SK-N-SH (cell line): ENCODE measurements at regions not wholly inside any gene's neighbourhood (a gene's known extent, or its start where the extent isn't known, plus 50 kb on each side); places are given as distances from the start of the nearest gene placed in this dataset.

Experiments
- CTCF ChIA-PET: fragments of 300-600, 350-600 bp; formaldehyde crosslinking; extraction: SDS; loops from one replicate; lab custom pipeline; 2021; lab: Yijun Ruan, JAX
- POLR2A ChIA-PET: fragments of 350-600 bp; sonication (Branson Sonifier 250); formaldehyde crosslinking; extraction: SDS; loops from one replicate; lab custom pipeline; 2020; ENCODE audit warnings: antibody characterized with exemption, inconsistent platforms; lab: Yijun Ruan, JAX
- DNase-seq: peaks from one replicate; pipeline ENCODE4 v3.0.0; 2012
- H2AFZ ChIP-seq: fragments of 200-600 bp; sonication (generic); 2 replicates; pipeline ENCODE4 v1.8.1; 2016; ENCODE audit warnings: antibody characterized with exemption, mild to moderate bottlenecking, low read depth
- H3F3A ChIP-seq: fragments of 200-600 bp; sonication (generic); replicated peaks from 2 replicates; pipeline ENCODE3; 2016; ENCODE audit warnings: antibody characterized with exemption, mild to moderate bottlenecking; ENCODE audit not compliant: insufficient read depth
- H3K27ac ChIP-seq, 2 experiments: fragments of 200-500 bp in 1 of 2; fragments of 200-600 bp in 1 of 2; sonication (Bioruptor generic) in 1 of 2; sonication (generic), shearing (Covaris generic) in 1 of 2; 2 replicates each; pipeline versions ENCODE4 v1.5.1 to v1.6.1; 2014 to 2016; ENCODE audit warnings: low read depth in 2 of 2, inconsistent platforms in 1 of 2, low read length in 1 of 2, mild to moderate bottlenecking in 1 of 2, mixed read lengths in 1 of 2
- H3K27me3 ChIP-seq: fragments of 200-600 bp; sonication (generic), shearing (Covaris generic); 2 replicates; pipeline ENCODE4 v1.6.1; 2016; ENCODE audit warnings: mixed run types; ENCODE audit not compliant: insufficient read depth
- H3K36me3 ChIP-seq, 2 experiments: fragments of 200-500 bp in 1 of 2; fragments of 200-600 bp in 1 of 2; sonication (Bioruptor generic) in 1 of 2; sonication (generic) in 1 of 2; replicated peaks in 1 of 2; 2 replicates each; pipeline versions ENCODE3 to v1.5.1; 2014 to 2016; ENCODE audit warnings: low read length in 1 of 2, mild to moderate bottlenecking in 1 of 2; ENCODE audit not compliant: insufficient read depth in 2 of 2, control insufficient read depth in 1 of 2
- H3K4me1 ChIP-seq, 2 experiments: fragments of 200-500 bp in 1 of 2; fragments of 200-600 bp in 1 of 2; sonication (Bioruptor generic) in 1 of 2; sonication (generic), shearing (Covaris generic) in 1 of 2; 2 replicates each; pipeline versions ENCODE4 v1.5.1 to v1.6.1; 2014 to 2016; ENCODE audit warnings: low read depth in 1 of 2, low read length in 1 of 2, mixed run types in 1 of 2; ENCODE audit not compliant: insufficient read depth in 2 of 2, control insufficient read depth in 1 of 2
- H3K4me2 ChIP-seq: fragments of 200-600 bp; sonication (generic), shearing (Covaris generic); 2 replicates; pipeline ENCODE4 v1.6.1; 2017; ENCODE audit warnings: mixed run types
- H3K4me3 ChIP-seq, 2 experiments: fragments of 200-500 bp in 1 of 2; fragments of 200-600 bp in 1 of 2; sonication (Bioruptor generic) in 1 of 2; sonication (generic), shearing (Covaris generic) in 1 of 2; 2 replicates each; pipeline versions ENCODE4 v1.5.1 to v1.8.1; 2014 to 2016; ENCODE audit warnings: low read depth in 2 of 2, inconsistent platforms in 1 of 2, low read length in 1 of 2, mild to moderate bottlenecking in 1 of 2, mixed read lengths in 1 of 2, moderate library complexity in 1 of 2
- H3K79me2 ChIP-seq: fragments of 200-600 bp; sonication (generic); 2 replicates; pipeline ENCODE4 v1.8.1; 2017; ENCODE audit warnings: mild to moderate bottlenecking; ENCODE audit not compliant: insufficient read depth
- H3K9ac ChIP-seq: fragments of 200-600 bp; sonication (generic); 2 replicates; pipeline ENCODE4 v1.6.1; 2017; ENCODE audit warnings: mixed run types
- H3K9me2 ChIP-seq: fragments of 200-600 bp; sonication (generic); 2 replicates; pipeline ENCODE4 v1.6.1; 2017; ENCODE audit warnings: mixed run types
- H3K9me3 ChIP-seq: fragments of 200-600 bp; sonication (generic); 2 replicates; pipeline ENCODE4 v1.6.1; 2017; ENCODE audit warnings: mixed run types, mild to moderate bottlenecking, moderate library complexity
- H4K20me1 ChIP-seq: fragments of 200-600 bp; sonication (generic); 2 replicates; pipeline ENCODE4 v1.6.1; 2017; ENCODE audit warnings: mild to moderate bottlenecking, mixed run types; ENCODE audit not compliant: insufficient read depth
- CHD2 ChIP-seq: fragments of 150-350 bp; IDR thresholded peaks from 2 replicates; pipeline ENCODE4 v1.6.1; 2018; ENCODE audit warnings: low read length; ENCODE audit not compliant: partially characterized antibody
- CTCF ChIP-seq: fragments of 200-600 bp; sonication (generic); IDR thresholded peaks from 2 replicates; pipeline ENCODE4 v1.6.1; 2017; ENCODE audit warnings: antibody characterized with exemption, mild to moderate bottlenecking, moderate library complexity
- ELF1 ChIP-seq: IDR thresholded peaks from 2 replicates; pipeline ENCODE4 v1.4.0; 2012
- FOSL2 ChIP-seq: IDR thresholded peaks from 2 replicates; pipeline ENCODE4 v1.4.0; 2012; ENCODE audit warnings: low read depth, mild to moderate bottlenecking, moderate library complexity, borderline replicate concordance
- FOXJ3 ChIP-seq: sonication (generic); formaldehyde crosslinking; IDR thresholded peaks from 2 replicates; pipeline ENCODE4 v1.5.1; 2020; ENCODE audit warnings: mild to moderate bottlenecking, missing genetic modification reagents
- GABPA ChIP-seq: IDR thresholded peaks from 2 replicates; pipeline ENCODE4 v1.4.0; 2012; ENCODE audit warnings: low read depth, mild to moderate bottlenecking
- GATA2 ChIP-seq: sonication (generic); formaldehyde crosslinking; IDR thresholded peaks from 2 replicates; pipeline ENCODE4 v1.5.0; 2020; ENCODE audit warnings: mild to moderate bottlenecking, missing genetic modification reagents
- IRF3 ChIP-seq: fragments of 150-350 bp; IDR thresholded peaks from 2 replicates; pipeline ENCODE4 v1.6.1; 2016; ENCODE audit warnings: mild to moderate bottlenecking, low read depth, low read length
- JUND ChIP-seq: IDR thresholded peaks from 2 replicates; pipeline ENCODE4 v1.4.0; 2012
- MAX ChIP-seq: IDR thresholded peaks from 2 replicates; pipeline ENCODE4 v1.4.0; 2012; ENCODE audit warnings: low read depth
- MXI1 ChIP-seq: IDR thresholded peaks from 2 replicates; pipeline ENCODE4 v1.6.1; 2012; ENCODE audit warnings: mild to moderate bottlenecking, low read depth, low read length, improper control_type of control experiment
- NFIC ChIP-seq: IDR thresholded peaks from 2 replicates; pipeline ENCODE4 v1.4.0; 2012; ENCODE audit warnings: borderline replicate concordance
- NRF1 ChIP-seq: IDR thresholded peaks from 2 replicates; pipeline ENCODE4 v1.6.1; 2012; ENCODE audit warnings: low read depth, mild to moderate bottlenecking, low read length
- PBX3 ChIP-seq: IDR thresholded peaks from 2 replicates; pipeline ENCODE4; 2012
- POLR2AphosphoS5 ChIP-seq: IDR thresholded peaks from 2 replicates; pipeline ENCODE4 v1.6.1; 2012; ENCODE audit warnings: low read depth, low read length
- RCOR1 ChIP-seq: fragments of 150-350 bp; IDR thresholded peaks from 2 replicates; pipeline ENCODE4 v1.6.1; 2017; ENCODE audit warnings: antibody characterized with exemption, low read length
- RFX5 ChIP-seq: IDR thresholded peaks from 2 replicates; pipeline ENCODE4 v1.6.1; 2012; ENCODE audit warnings: mild to moderate bottlenecking, improper control_type of control experiment, low read length
- RXRA ChIP-seq: IDR thresholded peaks from 2 replicates; pipeline ENCODE4 v1.4.0; 2012; ENCODE audit warnings: low read depth, mild to moderate bottlenecking, borderline replicate concordance
- SIN3A ChIP-seq: IDR thresholded peaks from 2 replicates; pipeline ENCODE4 v1.6.1; 2012; ENCODE audit warnings: low read depth, mild to moderate bottlenecking, low read length, moderate library complexity, borderline replicate concordance
- TCF12 ChIP-seq: IDR thresholded peaks from 2 replicates; pipeline ENCODE4 v1.4.0; 2012
- TEAD4 ChIP-seq: IDR thresholded peaks from 2 replicates; pipeline ENCODE4 v1.4.0; 2012; ENCODE audit warnings: mild to moderate bottlenecking, borderline replicate concordance; ENCODE audit not compliant: insufficient read depth
- USF1 ChIP-seq: IDR thresholded peaks from 2 replicates; pipeline ENCODE4 v1.4.0; 2012; ENCODE audit warnings: low read depth, borderline replicate concordance
- ZBTB33 ChIP-seq: IDR thresholded peaks from 2 replicates; pipeline ENCODE4 v1.4.0; 2012; ENCODE audit warnings: low read depth, borderline replicate concordance
- WGBS: methylation state at CpG from one replicate; pipeline ENCODE4 v1.1.6; 2017; ENCODE audit warnings: low lambda C conversion rate; 5-methylcytosine and 5-hydroxymethylcytosine counted together

- H4K20me1 ChIP-seq: no peaks in the 10 kb centered on the region
- H3K79me2 ChIP-seq: no peaks in the 10 kb centered on the region
- no peak overlapping the region for H3K4me3 ChIP-seq
- no peak overlapping the region for H3K27ac ChIP-seq
- H3K27me3 ChIP-seq: no peaks in the 10 kb centered on the region
- H3K36me3 ChIP-seq: no peaks in the 10 kb centered on the region
- H3K4me1 ChIP-seq: no peaks in the 10 kb centered on the region
- CTCF ChIA-PET: no interaction called here
- TF ChIP-seq TEAD4 (no peak), RCOR1 (no peak), POLR2AphosphoS5 (no peak), FOXJ3 (CRISPR knock-in tag) (no peak), FOSL2 (no peak), GATA2 (CRISPR knock-in tag) (no peak), PBX3 (no peak), TCF12 (no peak), SIN3A (no peak)
- no peaks in the 10 kb centered on the region for H3F3A ChIP-seq
- no peak overlapping the region for H3K4me2 ChIP-seq
- no peak overlapping the region for H2AFZ ChIP-seq
- no peaks in the 10 kb centered on the region for H3K9me3 ChIP-seq
- H3K9ac ChIP-seq: no peak overlapping the region
- DNase-seq: no peak
- WGBS: 31% methylated on average over 5 of the region's 5 CpGs
- no peaks in the 10 kb centered on the region for H3K9me2 ChIP-seq
- POLR2A ChIA-PET: no interaction called here
These were observed 59.3 kb downstream of the BTBD3 start for GRCh38 chr20:11976966-11977365.

- Histone ChIP-seq H2AFZ (no peak overlapping the region), H4K20me1 (no peaks in the 10 kb centered on the region), H3K9me3 (no peaks in the 10 kb centered on the region), H3K9ac (no peak overlapping the region), H3K4me1 (no peaks in the 10 kb centered on the region), H3F3A (no peaks in the 10 kb centered on the region), H3K9me2 (no peaks in the 10 kb centered on the region), H3K79me2 (no peaks in the 10 kb centered on the region), H3K27me3 (no peaks in the 10 kb centered on the region), H3K4me2 (no peak overlapping the region), H3K4me3 (no peak overlapping the region), H3K27ac (no peak overlapping the region), H3K36me3 (no peaks in the 10 kb centered on the region)
- POLR2A ChIA-PET: no interaction called here
- 45% methylated on average over 1 of the region's 1 CpG for WGBS
- CTCF ChIA-PET: no interaction called here
- DNase-seq: no peak
- no peak for TF ChIP-seq RFX5
- TF ChIP-seq CHD2: no peak
- TF ChIP-seq CTCF: no peak
- no peak for TF ChIP-seq MAX
- TF ChIP-seq RXRA: no peak
- no peak for TF ChIP-seq ZBTB33
- TF ChIP-seq GATA2 (CRISPR knock-in tag): no peak
- TF ChIP-seq GABPA: no peak
- no peak for TF ChIP-seq MXI1
- TF ChIP-seq NFIC: no peak
- no peak for TF ChIP-seq ELF1
- TF ChIP-seq JUND: no peak
- no peak for TF ChIP-seq TCF12
- TF ChIP-seq USF1: no peak
- no peak for TF ChIP-seq SIN3A
- TF ChIP-seq NRF1: no peak
- TF ChIP-seq IRF3: no peak
- TF ChIP-seq TEAD4: no peak
These were observed 60.8 kb downstream of the BTBD3 start for GRCh38 chr20:11978496-11978895.
